ENCODE measurements at regions not wholly inside any gene's neighbourhood (a gene's known extent, or its start where the extent isn't known, plus 50 kb on each side); places are given as distances from the start of the nearest gene placed in this dataset.

GRCh38 chr12:127411981-127412380 is 855.0 kb upstream of the TMEM132C start:
- H3K9ac ChIP-seq (ENCODE audit: insufficient read depth in 1 of 2, low read length in 2 of 2): no peak overlapping the region
- TF ChIP-seq CTCF (IDR thresholded peaks at IDR 0.05; ENCODE audit: control extremely low read depth, extremely low read depth): no peak
- H3K4me3 ChIP-seq: no peak overlapping the region
- 91 to 94% methylated on average over 11 of the region's 11 CpGs for WGBS, 2 donors
- no peaks in the 10 kb centered on the region for H3K36me3 ChIP-seq (ENCODE audit: control insufficient read depth in 4 of 4, insufficient read depth in 4 of 4, low read length in 4 of 4)
- H3K4me1 ChIP-seq (ENCODE audit: control insufficient read depth in 5 of 5, insufficient read depth in 5 of 5, low read length in 5 of 5): no peaks in the 10 kb centered on the region
- ATAC-seq (ENCODE audit: insufficient read depth, low FRiP score) (no peak), DNase-seq (no peak)
- H3K27ac ChIP-seq (ENCODE audit: low read depth in 1 of 2, low read length in 1 of 2): no peak overlapping the region
- no peaks in the 10 kb centered on the region for H3K27me3 ChIP-seq (ENCODE audit: control insufficient read depth in 3 of 3, insufficient read depth in 3 of 3, low read length in 2 of 3)
- peaks cover 0 to 7% (median 0%) of the 10 kb centered on the region in 4 donors for H3K9me3 ChIP-seq (ENCODE audit: control insufficient read depth in 4 of 4, insufficient read depth in 3 of 4, low read length in 3 of 4)

GRCh38 chr12:127412866-127413265 is 854.1 kb upstream of the TMEM132C start:
- peaks cover 0 to 11% (median 0%) of the 10 kb centered on the region in 4 donors for H3K9me3 ChIP-seq (ENCODE audit: control insufficient read depth in 4 of 4, insufficient read depth in 3 of 4, low read length in 3 of 4)
- no peak for DNase-seq

GRCh38 chr12:127414186-127414585 is 852.8 kb upstream of the TMEM132C start:
- Histone ChIP-seq H3K27ac (ENCODE audit: low read depth in 1 of 2, low read length in 1 of 2) (no peak overlapping the region), H3K4me1 (ENCODE audit: control insufficient read depth in 5 of 5, insufficient read depth in 5 of 5, low read length in 5 of 5) (no peaks in the 10 kb centered on the region), H3K9me3 (ENCODE audit: control insufficient read depth in 4 of 4, insufficient read depth in 3 of 4, low read length in 3 of 4) (peaks cover 0 to 18% (median 0%) of the 10 kb centered on the region in 4 donors), H3K27me3 (ENCODE audit: control insufficient read depth in 3 of 3, insufficient read depth in 3 of 3, low read length in 2 of 3) (no peaks in the 10 kb centered on the region), H3K4me3 (no peak overlapping the region), H3K9ac (ENCODE audit: insufficient read depth in 1 of 2, low read length in 2 of 2) (no peak overlapping the region), H3K36me3 (ENCODE audit: control insufficient read depth in 4 of 4, insufficient read depth in 4 of 4, low read length in 4 of 4) (no peaks in the 10 kb centered on the region)
- ATAC-seq (ENCODE audit: insufficient read depth, low FRiP score): no peak
- WGBS, 2 donors: 73 to 75% methylated on average over 8 of the region's 8 CpGs
- TF ChIP-seq CTCF (IDR thresholded peaks at IDR 0.05; ENCODE audit: control extremely low read depth, extremely low read depth): no peak
- DNase-seq: no peak

More at GRCh38 chr12:127412866-127413265, 854.1 kb upstream of the TMEM132C start:
- Histone ChIP-seq H3K4me3 (no peak overlapping the region), H3K4me1 (ENCODE audit: control insufficient read depth in 5 of 5, insufficient read depth in 5 of 5, low read length in 5 of 5) (no peaks in the 10 kb centered on the region), H3K27ac (ENCODE audit: low read depth in 1 of 2, low read length in 1 of 2) (no peak overlapping the region), H3K9ac (ENCODE audit: insufficient read depth in 1 of 2, low read length in 2 of 2) (no peak overlapping the region), H3K27me3 (ENCODE audit: control insufficient read depth in 3 of 3, insufficient read depth in 3 of 3, low read length in 2 of 3) (no peaks in the 10 kb centered on the region), H3K36me3 (ENCODE audit: control insufficient read depth in 4 of 4, insufficient read depth in 4 of 4, low read length in 4 of 4) (no peaks in the 10 kb centered on the region)
- 85% methylated on average over 4 of the region's 4 CpGs for WGBS, 2 donors
- no peak for ATAC-seq (ENCODE audit: insufficient read depth, low FRiP score)
- no peak for TF ChIP-seq CTCF (IDR thresholded peaks at IDR 0.05; ENCODE audit: control extremely low read depth, extremely low read depth)

- no peaks in the 10 kb centered on the region for H3K4me1 ChIP-seq (ENCODE audit: control insufficient read depth in 5 of 5, insufficient read depth in 5 of 5, low read length in 5 of 5)
- H3K4me3 ChIP-seq: no peak overlapping the region
- no peak for TF ChIP-seq CTCF (IDR thresholded peaks at IDR 0.05; ENCODE audit: control extremely low read depth, extremely low read depth)
- H3K9ac ChIP-seq (ENCODE audit: insufficient read depth in 1 of 2, low read length in 2 of 2): no peak overlapping the region
- DNase-seq: no peak
- no peaks in the 10 kb centered on the region for H3K27me3 ChIP-seq (ENCODE audit: control insufficient read depth in 3 of 3, insufficient read depth in 3 of 3, low read length in 2 of 3)
- H3K36me3 ChIP-seq (ENCODE audit: control insufficient read depth in 4 of 4, insufficient read depth in 4 of 4, low read length in 4 of 4): no peaks in the 10 kb centered on the region
- 79 to 88% methylated on average over 2 of the region's 2 CpGs for WGBS, 2 donors
- H3K27ac ChIP-seq (ENCODE audit: low read depth in 1 of 2, low read length in 1 of 2): no peak overlapping the region
- ATAC-seq (ENCODE audit: insufficient read depth, low FRiP score): no peak
- peaks cover 0 to 18% (median 0%) of the 10 kb centered on the region in 4 donors for H3K9me3 ChIP-seq (ENCODE audit: control insufficient read depth in 4 of 4, insufficient read depth in 3 of 4, low read length in 3 of 4)
Observed at GRCh38 chr12:127414636-127415035, 852.3 kb upstream of the TMEM132C start.
